Left lung (tissue), 4 donors: ENCODE measurements at regions not wholly inside any gene's neighbourhood (a gene's known extent, or its start where the extent isn't known, plus 50 kb on each side); places are given as distances from the start of the nearest gene placed in this dataset.

Source experiments
- ATAC-seq: fragments of 200-7000 bp; cut with Tn5 transposase; one replicate; pipeline ENCODE4 v1.9.1; 2020; ENCODE audit warnings: moderate library complexity
- DNase-seq, 4 donors: peaks; one replicate each; pipeline ENCODE4 v3.0.0-alpha.2; 2013 to 2020
- H3K27ac ChIP-seq, 2 donors: fragments of 200-600 bp; sonication (generic) in 1 of 2; one replicate each; pipeline versions ENCODE4 v1.5.0 to v1.8.0; 2020 to 2021
- H3K27me3 ChIP-seq, 2 donors: fragments of 200-600 bp; sonication (generic) in 1 of 2; one replicate each; pipeline versions ENCODE4 v1.5.0 to v1.8.0; 2020 to 2021
- H3K36me3 ChIP-seq, 2 donors: fragments of 200-600 bp; sonication (generic) in 1 of 2; one replicate each; pipeline versions ENCODE4 v1.5.0 to v1.8.0; 2020 to 2021
- H3K4me1 ChIP-seq, 2 donors: fragments of 200-600 bp; one replicate each; pipeline ENCODE4 v1.8.0; 2021
- H3K4me3 ChIP-seq, 2 donors: fragments of 200-600 bp; sonication (generic) in 1 of 2; one replicate each; pipeline versions ENCODE4 v1.5.0 to v1.8.0; 2020 to 2021; ENCODE audit warnings: mild to moderate bottlenecking in 1 of 2
- H3K9me3 ChIP-seq, 2 donors: fragments of 200-600 bp; sonication (generic) in 1 of 2; one replicate each; pipeline versions ENCODE4 v1.5.0 to v1.8.0; 2020 to 2021
- intact Hi-C, 2 donors: fragments of 100-400 bp; cut with DNase I; formaldehyde crosslinking; loops; one replicate each; pipeline versions ENCODE4 v1.11.2 to v1.14.2; 2022
- TF ChIP-seq, protein P1 (sequence below), 2 donors: fragments of 200-600 bp; sonication (generic) in 1 of 2; IDR thresholded peaks; one replicate each; pipeline versions ENCODE4 v1.5.0 to v1.8.0; 2021; ENCODE audit warnings: antibody characterized with exemption in 2 of 2
- donor health status: DM: no; HTN: yes; CAD: no.
- donor health status: DM: no; HTN: no; CAD: no.

- no peak for ATAC-seq
- Histone ChIP-seq H3K36me3 (no peaks in the 10 kb centered on the region), H3K9me3 (peaks cover 0 to 5% of the 10 kb centered on the region in 2 donors), H3K27ac (no peak overlapping the region), H3K27me3 (no peaks in the 10 kb centered on the region), H3K4me3 (no peak overlapping the region), H3K4me1 (no peaks in the 10 kb centered on the region)
- DNase-seq: no peak
- intact Hi-C loops: no loop called here
- TF ChIP-seq, protein P1, sequence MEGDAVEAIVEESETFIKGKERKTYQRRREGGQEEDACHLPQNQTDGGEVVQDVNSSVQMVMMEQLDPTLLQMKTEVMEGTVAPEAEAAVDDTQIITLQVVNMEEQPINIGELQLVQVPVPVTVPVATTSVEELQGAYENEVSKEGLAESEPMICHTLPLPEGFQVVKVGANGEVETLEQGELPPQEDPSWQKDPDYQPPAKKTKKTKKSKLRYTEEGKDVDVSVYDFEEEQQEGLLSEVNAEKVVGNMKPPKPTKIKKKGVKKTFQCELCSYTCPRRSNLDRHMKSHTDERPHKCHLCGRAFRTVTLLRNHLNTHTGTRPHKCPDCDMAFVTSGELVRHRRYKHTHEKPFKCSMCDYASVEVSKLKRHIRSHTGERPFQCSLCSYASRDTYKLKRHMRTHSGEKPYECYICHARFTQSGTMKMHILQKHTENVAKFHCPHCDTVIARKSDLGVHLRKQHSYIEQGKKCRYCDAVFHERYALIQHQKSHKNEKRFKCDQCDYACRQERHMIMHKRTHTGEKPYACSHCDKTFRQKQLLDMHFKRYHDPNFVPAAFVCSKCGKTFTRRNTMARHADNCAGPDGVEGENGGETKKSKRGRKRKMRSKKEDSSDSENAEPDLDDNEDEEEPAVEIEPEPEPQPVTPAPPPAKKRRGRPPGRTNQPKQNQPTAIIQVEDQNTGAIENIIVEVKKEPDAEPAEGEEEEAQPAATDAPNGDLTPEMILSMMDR (IDR thresholded peaks at IDR 0.05): no peak
These were observed 156.8 kb upstream of the GADL1 start for GRCh38 chr3:31051226-31051625.

DNA sequence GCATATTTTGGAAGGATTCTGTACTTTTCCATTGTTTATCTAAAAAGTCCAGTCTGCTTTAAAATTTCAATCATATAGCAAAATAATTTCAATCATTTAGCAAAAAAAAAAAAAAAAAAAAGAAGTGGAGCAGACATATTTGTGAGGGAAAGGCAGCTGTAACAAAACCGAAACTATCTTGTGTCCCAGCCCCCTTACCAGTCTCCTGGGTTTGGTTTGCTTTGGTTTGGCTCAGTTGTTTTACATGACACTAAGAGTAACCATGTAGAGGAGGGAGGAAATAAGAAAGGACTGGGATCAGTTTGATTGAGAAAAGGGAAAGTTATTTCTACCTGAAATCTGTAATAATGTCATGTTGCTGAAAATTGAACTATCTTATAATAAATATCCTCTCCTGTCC is 158.8 kb upstream of the GADL1 start:
- no peaks in the 10 kb centered on the region for H3K27me3 ChIP-seq
- no peak overlapping the region for H3K27ac ChIP-seq
- H3K9me3 ChIP-seq: peaks cover 0 to 9% of the 10 kb centered on the region in 2 donors
- H3K36me3 ChIP-seq: no peaks in the 10 kb centered on the region
- TF ChIP-seq, protein P1 (IDR thresholded peaks at IDR 0.05): no peak
- ATAC-seq (no peak), DNase-seq (no peak)
- intact Hi-C loops: no loop called here
- no peak overlapping the region for H3K4me3 ChIP-seq
- no peaks in the 10 kb centered on the region for H3K4me1 ChIP-seq

DNA sequence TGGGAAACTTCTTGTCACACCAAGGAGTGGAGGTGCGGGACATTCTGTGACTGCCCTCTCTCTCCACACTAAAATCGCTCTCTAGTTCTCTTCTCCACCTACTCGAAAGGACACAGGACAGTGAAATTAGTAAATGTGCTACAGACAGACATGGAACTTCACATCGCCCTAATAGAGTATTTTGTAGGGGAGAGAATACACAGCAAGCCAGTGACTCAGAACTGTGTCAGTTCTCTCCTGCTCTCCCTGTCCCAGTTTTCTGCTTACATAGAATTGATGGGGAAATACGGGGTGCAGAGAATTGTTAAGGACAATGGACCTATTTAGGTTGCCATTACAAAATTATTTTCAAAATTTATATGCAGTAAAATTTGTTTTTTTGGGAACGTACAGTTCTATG is 159.6 kb upstream of the GADL1 start:
- intact Hi-C loops: no loop called here
- ATAC-seq (no peak), DNase-seq (no peak)
- TF ChIP-seq, protein P1 (IDR thresholded peaks at IDR 0.05): no peak
- no peaks in the 10 kb centered on the region for H3K4me1 ChIP-seq
- H3K36me3 ChIP-seq: no peaks in the 10 kb centered on the region
- H3K27ac ChIP-seq: no peak overlapping the region
- no peak overlapping the region for H3K4me3 ChIP-seq
- no peaks in the 10 kb centered on the region for H3K27me3 ChIP-seq
- H3K9me3 ChIP-seq: peaks cover 0 to 17% of the 10 kb centered on the region in 2 donors

DNA sequence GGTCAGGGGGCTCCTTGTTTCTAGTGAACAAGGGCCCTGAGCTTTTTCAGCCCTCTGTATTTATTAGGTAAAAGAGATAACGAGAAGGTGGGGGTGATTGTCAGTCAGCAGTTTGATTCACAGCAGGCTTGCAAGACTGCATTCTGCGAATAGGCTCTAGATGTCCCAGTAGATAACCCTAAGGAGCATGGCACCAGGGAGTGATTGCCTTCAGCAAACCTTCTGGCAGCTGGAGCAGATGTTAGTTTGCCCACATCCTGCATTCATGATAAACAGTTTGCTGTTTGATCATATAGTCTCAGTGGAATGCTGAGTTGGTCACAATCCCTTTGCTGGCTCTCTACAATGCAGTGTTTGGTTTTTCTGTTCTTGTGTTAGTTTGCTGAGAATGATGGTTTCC is 161.3 kb upstream of the GADL1 start:
- Histone ChIP-seq H3K36me3 (no peaks in the 10 kb centered on the region), H3K4me1 (no peaks in the 10 kb centered on the region), H3K9me3 (peaks cover 0 to 17% of the 10 kb centered on the region in 2 donors), H3K4me3 (no peak overlapping the region), H3K27ac (no peak overlapping the region), H3K27me3 (no peaks in the 10 kb centered on the region)
- intact Hi-C loops: no loop called here
- DNase-seq: no peak
- TF ChIP-seq, protein P1 (IDR thresholded peaks at IDR 0.05): no peak
- ATAC-seq: no peak

DNA sequence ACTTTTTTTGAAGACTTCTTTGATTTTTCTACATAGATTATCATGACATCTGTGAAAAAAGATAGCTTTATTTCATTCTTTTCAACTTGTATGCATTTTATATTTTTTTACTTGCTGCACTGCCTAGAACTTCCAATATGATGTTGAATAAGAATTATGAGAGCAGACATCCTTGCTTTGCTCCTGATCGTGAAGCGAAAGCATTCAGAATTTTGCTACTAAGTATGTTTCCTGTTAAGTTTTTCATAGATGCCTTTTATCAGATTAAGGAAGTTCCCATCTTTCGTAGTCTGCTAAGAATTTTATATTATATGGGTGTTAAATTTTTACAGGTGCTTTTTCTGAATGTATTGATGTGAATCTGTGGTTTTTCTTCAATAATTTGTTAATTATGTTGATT is 163.4 kb upstream of the GADL1 start:
- intact Hi-C loops: no loop called here
- TF ChIP-seq, protein P1 (IDR thresholded peaks at IDR 0.05): no peak
- ATAC-seq: no peak
- Histone ChIP-seq H3K27ac (no peak overlapping the region), H3K36me3 (no peaks in the 10 kb centered on the region), H3K4me1 (no peaks in the 10 kb centered on the region), H3K4me3 (no peak overlapping the region), H3K9me3 (peaks cover 0 to 11% of the 10 kb centered on the region in 2 donors), H3K27me3 (no peaks in the 10 kb centered on the region)
- no peak for DNase-seq
